Upper lobe of right lung (tissue), 1 donor: ENCODE measurements at regions not wholly inside any gene's neighbourhood (a gene's known extent, or its start where the extent isn't known, plus 50 kb on each side); places are given as distances from the start of the nearest gene placed in this dataset.
A peak's percentile ranks its signal among the peaks of the same experiment; 100 is the strongest.

Source experiments
- ATAC-seq: fragments of 200-7000 bp; cut with Tn5 transposase; one replicate; pipeline ENCODE4 v1.9.1; 2020; ENCODE audit warnings: mild to moderate bottlenecking, moderate library complexity
- DNase-seq: peaks from one replicate; pipeline ENCODE4 v3.0.0-alpha.2; 2020
- H3K27ac ChIP-seq: fragments of 200-600 bp; one replicate; pipeline ENCODE4 v1.8.0; 2022
- H3K27me3 ChIP-seq: fragments of 200-600 bp; one replicate; pipeline ENCODE4 v1.8.0; 2022; ENCODE audit warnings: mild to moderate bottlenecking
- H3K36me3 ChIP-seq: fragments of 200-600 bp; one replicate; pipeline ENCODE4 v1.8.0; 2022
- H3K4me1 ChIP-seq: fragments of 200-600 bp; one replicate; pipeline ENCODE4 v1.8.0; 2022
- H3K4me3 ChIP-seq: fragments of 200-600 bp; one replicate; pipeline ENCODE4 v1.8.0; 2022; ENCODE audit warnings: mild to moderate bottlenecking
- H3K9me3 ChIP-seq: fragments of 200-600 bp; one replicate; pipeline ENCODE4 v1.8.0; 2022
- intact Hi-C: fragments of 100-400 bp; cut with DNase I; formaldehyde crosslinking; loops from one replicate; pipeline ENCODE4 v1.11.0; 2022
- TF ChIP-seq, protein P1 (sequence below): fragments of 200-600 bp; IDR thresholded peaks from one replicate; pipeline ENCODE4 v1.8.0; 2022; ENCODE audit warnings: antibody characterized with exemption
- donor health status: DM: no; HTN: yes; CAD: no; lungs with severe emphysema.

DNA sequence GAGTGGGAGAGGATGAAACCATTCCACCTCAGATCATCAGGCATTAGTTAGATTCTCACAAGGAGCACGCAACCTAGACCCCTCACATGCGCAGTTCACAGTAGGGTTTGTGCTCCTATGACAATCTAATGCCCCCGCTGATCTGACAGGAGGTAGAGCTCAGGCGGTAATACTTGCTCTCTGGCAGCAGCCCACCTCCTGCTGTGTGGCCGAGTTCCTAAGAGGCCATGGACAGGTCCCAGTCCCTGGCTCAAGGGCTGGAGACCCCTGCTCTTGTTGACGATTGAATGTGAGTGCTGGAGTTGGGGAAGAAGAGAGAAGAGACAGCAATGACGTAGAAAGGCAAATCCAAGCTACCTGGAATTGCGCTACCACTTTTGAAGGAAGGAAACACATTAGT, 267.2 kb downstream of the TFEC start:
- intact Hi-C loops, result no loop called here
- no peak overlapping the region for H3K27ac ChIP-seq
- ATAC-seq (no peak), DNase-seq (no peak)
- H3K9me3 ChIP-seq, result no peaks in the 10 kb centered on the region
- H3K27me3 ChIP-seq, result no peaks in the 10 kb centered on the region
- TF ChIP-seq, protein P1, sequence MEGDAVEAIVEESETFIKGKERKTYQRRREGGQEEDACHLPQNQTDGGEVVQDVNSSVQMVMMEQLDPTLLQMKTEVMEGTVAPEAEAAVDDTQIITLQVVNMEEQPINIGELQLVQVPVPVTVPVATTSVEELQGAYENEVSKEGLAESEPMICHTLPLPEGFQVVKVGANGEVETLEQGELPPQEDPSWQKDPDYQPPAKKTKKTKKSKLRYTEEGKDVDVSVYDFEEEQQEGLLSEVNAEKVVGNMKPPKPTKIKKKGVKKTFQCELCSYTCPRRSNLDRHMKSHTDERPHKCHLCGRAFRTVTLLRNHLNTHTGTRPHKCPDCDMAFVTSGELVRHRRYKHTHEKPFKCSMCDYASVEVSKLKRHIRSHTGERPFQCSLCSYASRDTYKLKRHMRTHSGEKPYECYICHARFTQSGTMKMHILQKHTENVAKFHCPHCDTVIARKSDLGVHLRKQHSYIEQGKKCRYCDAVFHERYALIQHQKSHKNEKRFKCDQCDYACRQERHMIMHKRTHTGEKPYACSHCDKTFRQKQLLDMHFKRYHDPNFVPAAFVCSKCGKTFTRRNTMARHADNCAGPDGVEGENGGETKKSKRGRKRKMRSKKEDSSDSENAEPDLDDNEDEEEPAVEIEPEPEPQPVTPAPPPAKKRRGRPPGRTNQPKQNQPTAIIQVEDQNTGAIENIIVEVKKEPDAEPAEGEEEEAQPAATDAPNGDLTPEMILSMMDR, result no peak
- H3K4me3 ChIP-seq, result no peak overlapping the region
- H3K4me1 ChIP-seq, result no peaks in the 10 kb centered on the region
- no peaks in the 10 kb centered on the region for H3K36me3 ChIP-seq

- intact Hi-C loops, result no loop called here
- no peak for DNase-seq
Measured at GRCh38 chr7:115758025-115758424, 272.5 kb downstream of the TFEC start.

GRCh38 chr7:115754226-115754625, 276.3 kb downstream of the TFEC start:
- H3K36me3 ChIP-seq, result no peaks in the 10 kb centered on the region
- no peak for ATAC-seq
- no peak for DNase-seq
- no peak overlapping the region for H3K4me3 ChIP-seq
- TF ChIP-seq, protein P1, result no peak
- no peaks in the 10 kb centered on the region for H3K9me3 ChIP-seq
- no peaks in the 10 kb centered on the region for H3K27me3 ChIP-seq
- intact Hi-C loops, result no loop called here
- no peaks in the 10 kb centered on the region for H3K4me1 ChIP-seq
- H3K27ac ChIP-seq, result no peak overlapping the region

More at GRCh38 chr7:115758025-115758424, 272.5 kb downstream of the TFEC start:
- Histone ChIP-seq H3K27me3 (no peaks in the 10 kb centered on the region), H3K4me3 (no peak overlapping the region), H3K9me3 (no peaks in the 10 kb centered on the region), H3K4me1 (no peaks in the 10 kb centered on the region), H3K27ac (no peak overlapping the region), H3K36me3 (no peaks in the 10 kb centered on the region)
- TF ChIP-seq, protein P1, result no peak
- no peak for ATAC-seq

- intact Hi-C loops, result no loop called here
- H3K9me3 ChIP-seq, result no peaks in the 10 kb centered on the region
- H3K4me1 ChIP-seq, result no peaks in the 10 kb centered on the region
- DNase-seq, result peak; percentile 79
- no peak overlapping the region for H3K4me3 ChIP-seq
- no peak overlapping the region for H3K27ac ChIP-seq
- TF ChIP-seq, protein P1, result no peak
- peak; percentile 74 for ATAC-seq
- H3K27me3 ChIP-seq, result no peaks in the 10 kb centered on the region
- H3K36me3 ChIP-seq, result no peaks in the 10 kb centered on the region
Measured at GRCh38 chr7:115749924-115750323, 280.6 kb downstream of the TFEC start.

GRCh38 chr7:115748123-115748738, 282.3 kb downstream of the TFEC start:
- intact Hi-C loops, result no loop called here
- DNase-seq (no peak), ATAC-seq (no peak)

More at GRCh38 chr7:115748123-115748738, 282.3 kb downstream of the TFEC start:
- Histone ChIP-seq H3K4me1 (no peaks in the 10 kb centered on the region), H3K27ac (no peak overlapping the region), H3K36me3 (no peaks in the 10 kb centered on the region), H3K9me3 (no peaks in the 10 kb centered on the region), H3K27me3 (no peaks in the 10 kb centered on the region), H3K4me3 (no peak overlapping the region)
- TF ChIP-seq, protein P1, result no peak
